ENCODE measurements at regions not wholly inside any gene's neighbourhood (a gene's known extent, or its start where the extent isn't known, plus 50 kb on each side); places are given as distances from the start of the nearest gene placed in this dataset.

DNA sequence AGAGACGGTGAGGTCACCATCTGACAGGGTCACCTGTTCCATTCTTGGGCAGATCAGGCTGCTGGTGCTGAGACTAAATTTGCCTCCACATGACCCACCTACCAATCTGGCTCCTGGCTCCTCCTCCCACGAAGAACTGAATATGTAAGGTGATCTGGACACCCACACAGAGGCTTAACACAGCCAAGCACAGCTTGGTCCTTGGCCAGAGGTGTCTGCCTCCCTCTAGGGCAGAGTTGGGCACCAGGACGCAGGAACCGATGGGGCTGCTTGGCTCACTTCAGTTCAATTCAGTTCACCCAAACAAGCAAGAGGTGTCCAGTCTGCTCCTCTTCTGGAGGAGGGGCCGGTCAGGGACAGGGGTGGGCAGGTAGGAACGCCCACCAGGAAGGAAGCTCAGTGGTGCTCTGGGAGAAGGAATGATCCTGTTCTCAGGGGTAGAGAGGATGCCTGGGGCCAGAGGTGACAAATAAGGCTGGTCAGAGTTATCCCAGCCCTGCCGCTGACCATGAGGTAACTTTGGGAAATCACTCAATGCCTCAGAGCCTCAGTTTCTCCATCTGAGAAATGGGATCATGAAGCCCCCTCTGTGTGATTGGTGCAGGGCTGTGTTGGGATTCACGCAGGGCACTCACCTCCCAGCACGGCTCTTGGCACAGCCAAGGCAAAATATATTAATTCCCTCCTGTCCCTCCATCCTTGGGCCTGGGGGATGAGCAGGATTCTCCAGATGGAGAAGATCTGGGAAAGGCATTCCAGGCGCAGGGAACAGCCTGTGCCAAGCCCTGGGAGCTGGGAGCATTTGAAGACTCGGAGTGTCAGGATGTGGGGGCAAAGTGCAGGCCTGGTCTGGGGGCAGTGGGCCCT is 284.5 kb downstream of the PTPRU start:
- no peak for DNase-seq

- no peak for DNase-seq
Measured at GRCh38 chr1:29519788-29520110, 283.4 kb downstream of the PTPRU start.

DNA sequence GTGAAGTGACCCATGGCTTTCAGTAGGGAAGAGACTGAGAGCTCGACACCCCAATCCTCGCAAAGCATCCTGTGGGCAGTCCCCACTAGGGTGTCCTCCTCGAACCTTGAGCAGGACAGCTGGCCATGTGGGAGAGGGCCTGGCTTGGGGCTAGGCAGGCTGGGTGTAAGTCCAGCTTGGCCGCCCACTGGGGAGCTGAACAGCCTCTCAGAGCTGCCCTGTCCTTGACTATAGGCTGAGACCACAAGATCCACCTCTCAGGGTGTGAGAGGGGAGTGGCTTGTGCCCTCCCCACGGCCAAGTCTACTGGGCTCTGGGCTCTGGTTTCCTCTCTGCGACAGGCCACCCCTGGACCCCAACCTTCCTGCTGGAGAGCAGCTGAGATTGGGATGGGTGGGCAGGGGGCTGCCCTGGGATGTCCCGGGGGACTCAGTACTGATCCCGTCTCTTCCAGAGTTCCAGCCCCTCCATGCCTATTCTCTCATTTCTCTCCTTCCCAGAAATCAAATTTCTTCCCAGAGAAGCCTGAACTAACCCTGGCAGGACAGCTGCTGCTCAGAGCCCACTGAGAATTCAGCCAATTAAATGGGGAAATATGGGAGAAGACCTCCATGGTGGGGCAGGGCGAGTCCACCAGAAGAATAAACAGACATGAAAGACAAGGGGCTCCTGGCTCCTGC is 282.9 kb downstream of the PTPRU start:
- DNase-seq, result no peak

- DNase-seq, result no peak
Measured at GRCh38 chr1:29518183-29518835, 282.0 kb downstream of the PTPRU start.

DNA sequence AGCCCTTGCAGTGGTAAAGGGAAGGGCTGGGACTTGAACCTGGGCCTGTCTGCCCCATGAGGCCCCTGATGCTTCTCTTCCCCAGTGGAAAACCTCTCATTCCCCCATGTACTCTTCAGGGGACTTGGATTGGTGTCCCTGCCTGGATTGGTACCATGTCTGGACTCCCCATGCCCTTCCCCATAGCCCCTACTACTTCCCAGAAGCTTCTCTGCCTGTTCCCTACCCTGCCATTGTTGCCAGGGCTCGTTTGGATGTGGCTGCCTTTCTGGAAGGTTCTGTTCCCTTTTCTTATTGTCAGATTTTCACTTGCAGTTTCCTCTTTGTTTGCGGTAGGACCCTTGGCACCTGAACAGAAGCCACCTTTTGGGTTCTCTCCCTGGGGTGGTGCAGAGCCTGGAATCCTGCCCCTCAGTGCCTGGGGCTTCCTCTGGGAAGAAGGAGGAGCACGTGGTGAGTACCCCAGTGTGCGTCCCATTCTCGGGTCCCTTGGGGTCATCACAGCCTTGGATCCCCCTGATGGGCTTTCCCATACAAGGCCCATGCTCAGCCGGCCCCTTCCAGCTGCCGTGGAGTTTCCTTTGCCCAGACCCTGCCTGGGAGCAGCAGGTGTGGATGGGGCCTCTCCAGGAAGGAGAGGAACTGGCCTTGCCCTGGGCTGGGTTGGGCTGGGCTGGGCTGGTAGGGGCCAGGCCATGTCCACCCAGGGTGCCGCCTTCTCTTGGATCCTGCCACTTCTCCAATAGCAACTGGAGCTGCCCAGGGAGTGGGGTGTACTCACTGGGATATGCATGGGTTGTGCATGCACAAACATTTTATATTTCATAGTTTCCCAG is 281.1 kb downstream of the PTPRU start:
- DNase-seq, result no peak

- DNase-seq, result no peak
Measured at GRCh38 chr1:29516063-29516820, 279.9 kb downstream of the PTPRU start.

DNA sequence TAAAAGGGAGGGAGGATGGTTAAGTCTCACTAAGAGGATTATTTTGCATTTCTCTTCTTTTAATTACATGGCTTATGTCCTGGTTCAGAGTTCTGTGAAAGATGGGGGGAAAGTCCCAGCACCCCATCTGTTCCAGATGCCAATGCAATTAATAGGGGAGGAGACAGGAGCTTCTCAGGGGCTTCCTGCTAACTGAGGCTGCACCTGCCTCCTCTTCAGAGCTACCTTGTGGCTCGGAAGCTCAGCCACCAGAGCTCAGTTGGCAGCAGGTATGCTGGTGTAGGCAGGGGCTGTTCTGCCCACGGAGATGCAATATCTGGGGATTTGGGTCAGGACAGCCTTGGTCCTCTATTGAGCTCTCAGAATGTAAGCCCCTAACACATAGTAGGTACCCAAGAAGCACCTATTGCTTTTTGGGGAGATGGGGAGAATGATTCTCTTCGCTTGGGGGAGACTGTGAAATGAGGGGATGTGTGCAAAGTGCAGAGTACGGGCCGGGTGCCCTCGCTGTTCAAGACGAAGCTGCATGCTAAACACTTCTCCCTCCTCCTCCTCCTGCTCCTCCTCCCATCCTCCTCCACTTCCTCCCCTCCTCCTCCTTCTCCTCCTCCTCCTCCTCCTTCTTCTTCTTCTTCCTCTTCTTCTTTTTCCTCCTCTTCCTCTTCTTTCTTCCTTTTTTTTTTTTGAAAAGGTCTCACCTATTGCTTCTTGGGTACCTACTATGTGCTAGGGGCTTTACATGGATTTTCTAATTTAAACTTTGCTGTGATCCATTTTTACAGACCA is 279.0 kb downstream of the PTPRU start:
- DNase-seq, result no peak

DNA sequence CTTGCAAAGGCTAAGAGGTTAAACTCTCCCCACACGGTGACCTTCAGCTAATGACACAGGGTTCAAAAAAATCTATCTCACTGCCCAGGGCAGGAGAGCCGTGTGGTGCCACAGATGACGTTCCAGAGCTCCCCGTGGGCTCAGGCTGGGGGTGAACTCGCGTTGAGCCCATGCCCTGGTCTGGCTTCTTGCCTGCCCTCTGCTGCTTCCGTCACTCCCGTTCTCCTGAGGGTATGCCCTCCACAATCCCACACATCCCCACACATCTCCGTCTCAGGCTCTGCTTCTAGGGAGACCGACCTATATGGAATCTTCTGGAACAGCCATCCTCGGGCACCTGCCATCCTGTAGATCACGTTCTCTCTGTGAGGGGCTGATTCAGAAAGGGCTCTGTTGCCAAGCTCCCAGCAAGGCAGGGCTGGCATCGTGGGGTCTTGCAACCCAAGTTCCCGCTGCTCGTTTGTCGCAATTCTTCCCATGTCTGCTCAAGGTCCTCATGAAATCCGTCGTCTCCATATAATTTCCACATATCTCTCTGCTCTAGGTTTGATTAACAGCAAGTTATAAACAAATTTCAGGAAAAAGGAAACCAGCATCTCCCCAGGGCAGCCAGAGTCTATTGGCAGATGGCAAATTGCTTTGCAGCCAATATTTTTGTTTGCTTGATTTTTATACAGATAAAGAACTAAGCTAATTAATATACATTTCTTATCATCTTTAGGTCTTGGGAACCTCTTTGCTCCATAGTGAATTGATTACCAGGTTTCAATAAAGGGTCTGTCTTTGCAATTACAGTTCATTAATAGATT is 278.2 kb downstream of the PTPRU start:
- DNase-seq, result no peak

GRCh38 chr1:29513357-29513756 is 277.0 kb downstream of the PTPRU start:
- no peak for DNase-seq

DNA sequence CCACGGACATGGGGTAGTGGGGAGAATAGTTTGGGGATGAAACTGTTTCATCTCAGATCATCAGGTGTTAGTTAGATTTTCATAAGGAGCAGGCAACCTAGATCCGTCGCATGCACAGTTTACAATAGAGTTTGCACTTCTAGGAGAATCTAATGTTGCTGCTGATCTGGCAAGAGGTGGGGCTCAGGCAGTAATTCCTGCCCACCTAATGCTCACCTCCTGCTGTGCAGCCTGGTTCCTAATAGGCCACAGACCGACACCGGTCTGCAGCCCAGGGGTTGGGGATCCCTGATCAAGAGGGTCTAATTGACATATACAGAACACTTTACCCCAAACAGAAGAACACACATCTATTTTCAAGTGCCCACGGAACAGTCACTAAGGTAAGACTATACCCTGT is 275.1 kb downstream of the PTPRU start:
- DNase-seq, result no peak

DNA sequence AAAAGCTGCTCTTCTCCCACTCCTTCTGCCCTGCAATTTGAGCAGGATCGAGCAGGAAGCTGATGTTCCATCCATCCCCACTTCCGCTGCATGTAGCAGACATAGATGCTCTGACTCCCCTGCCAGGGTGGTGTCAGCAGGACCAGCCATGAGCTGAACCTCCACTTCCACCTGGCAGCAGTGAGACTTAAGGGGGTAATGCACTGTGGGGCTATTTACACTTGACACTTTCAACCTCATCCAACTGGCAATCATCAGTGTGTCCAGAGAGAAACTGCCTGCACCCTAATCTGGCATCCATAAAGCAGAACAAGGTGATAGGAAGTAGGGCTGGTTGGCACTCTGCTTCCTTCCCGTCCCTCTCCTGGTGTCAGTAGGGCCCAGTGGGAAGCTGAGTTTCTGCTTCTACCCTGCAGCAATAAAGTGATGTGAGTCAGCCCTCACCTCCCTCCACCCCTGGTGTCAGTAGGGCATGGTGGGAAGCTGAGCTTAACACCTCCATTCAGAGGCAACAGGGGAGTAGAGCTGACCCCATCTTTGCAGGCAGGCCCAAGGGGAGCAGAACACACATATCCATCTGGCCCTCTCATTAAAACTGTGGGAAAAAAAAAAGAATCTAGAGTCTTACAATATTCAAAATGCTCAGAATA is 272.3 kb downstream of the PTPRU start:
- no peak for DNase-seq

DNA sequence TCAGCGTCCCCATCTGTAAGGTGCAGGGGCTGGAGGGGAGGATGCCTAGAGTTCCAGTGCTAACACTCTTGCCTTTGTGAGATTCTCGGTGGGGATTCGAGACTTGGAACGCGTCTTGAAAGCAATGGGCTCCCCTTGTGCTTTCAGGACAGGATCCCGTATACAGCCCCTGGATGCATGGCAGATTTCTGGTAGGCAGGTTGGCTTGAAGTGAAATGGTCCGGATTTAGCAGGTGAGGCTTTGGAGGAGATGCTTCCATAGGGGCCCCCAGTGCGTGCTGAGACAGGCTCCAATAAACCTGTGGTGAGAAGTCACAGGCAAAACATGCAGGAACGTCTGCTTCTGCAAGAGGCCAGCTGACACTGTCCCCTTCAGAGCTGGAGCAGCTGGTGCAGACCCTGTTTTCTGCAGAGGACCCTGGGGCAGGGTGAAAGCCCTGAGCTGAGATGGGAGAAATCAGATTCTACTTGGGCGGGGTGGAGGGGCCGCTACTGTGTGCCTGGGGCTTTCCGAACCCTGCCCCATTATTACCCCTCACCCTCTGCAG is 270.4 kb downstream of the PTPRU start:
- DNase-seq, result no peak

DNA sequence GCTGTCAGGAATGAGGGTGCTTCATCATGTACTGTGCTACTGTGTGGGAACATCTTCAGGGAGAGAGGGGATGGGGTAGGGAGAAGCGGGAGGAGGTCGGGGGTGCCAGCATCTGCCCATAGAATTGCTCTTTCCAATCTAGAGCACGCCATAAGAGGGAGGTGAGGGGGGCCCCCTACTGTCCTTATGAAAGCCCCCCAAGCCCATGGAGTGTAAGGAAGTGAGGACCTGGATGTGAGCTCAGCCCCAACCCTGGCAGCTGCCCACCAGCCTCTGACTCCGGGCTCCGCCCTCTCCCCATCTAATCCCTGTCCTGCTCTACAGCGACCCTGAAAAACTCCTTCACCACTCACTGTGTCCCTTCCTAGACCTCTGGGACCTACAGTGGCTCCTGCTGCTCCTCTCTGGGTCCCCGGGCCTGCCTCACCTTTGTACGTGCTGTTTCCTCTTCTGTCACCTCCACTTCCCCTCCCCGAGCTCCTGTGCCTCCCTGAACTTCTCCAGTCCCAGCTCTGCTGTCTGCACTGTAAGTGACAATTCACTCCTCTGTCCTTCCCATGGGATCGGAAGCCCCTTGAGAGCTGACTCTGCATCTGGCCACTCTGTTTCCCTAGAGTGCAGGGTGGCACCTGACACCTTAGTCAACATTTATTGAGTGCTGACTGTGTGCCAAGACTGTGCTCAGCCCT is 269.4 kb downstream of the PTPRU start:
- no peak for DNase-seq

GRCh38 chr1:29504709-29505410 is 268.5 kb downstream of the PTPRU start:
- DNase-seq, result no peak

DNA sequence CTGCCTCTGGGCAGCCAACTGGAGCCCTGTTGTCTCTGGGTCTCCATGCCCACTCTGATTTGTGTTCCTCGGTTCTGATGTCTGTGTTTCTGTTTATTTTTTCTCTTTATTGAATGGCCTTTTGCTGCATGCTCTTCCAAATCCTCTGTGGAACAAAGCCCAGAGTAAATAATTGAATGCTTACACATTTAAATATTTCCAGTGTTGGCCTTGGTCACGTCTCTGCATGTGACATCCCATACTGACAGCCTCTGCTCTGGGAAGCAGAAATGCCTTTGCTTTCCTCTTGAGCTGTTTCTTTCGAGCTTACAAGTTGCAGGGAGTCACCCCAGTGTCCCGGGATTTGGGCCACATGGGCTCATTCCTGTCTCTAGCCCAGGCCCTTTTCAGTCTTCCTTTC is 267.9 kb downstream of the PTPRU start:
- no peak for DNase-seq

DNA sequence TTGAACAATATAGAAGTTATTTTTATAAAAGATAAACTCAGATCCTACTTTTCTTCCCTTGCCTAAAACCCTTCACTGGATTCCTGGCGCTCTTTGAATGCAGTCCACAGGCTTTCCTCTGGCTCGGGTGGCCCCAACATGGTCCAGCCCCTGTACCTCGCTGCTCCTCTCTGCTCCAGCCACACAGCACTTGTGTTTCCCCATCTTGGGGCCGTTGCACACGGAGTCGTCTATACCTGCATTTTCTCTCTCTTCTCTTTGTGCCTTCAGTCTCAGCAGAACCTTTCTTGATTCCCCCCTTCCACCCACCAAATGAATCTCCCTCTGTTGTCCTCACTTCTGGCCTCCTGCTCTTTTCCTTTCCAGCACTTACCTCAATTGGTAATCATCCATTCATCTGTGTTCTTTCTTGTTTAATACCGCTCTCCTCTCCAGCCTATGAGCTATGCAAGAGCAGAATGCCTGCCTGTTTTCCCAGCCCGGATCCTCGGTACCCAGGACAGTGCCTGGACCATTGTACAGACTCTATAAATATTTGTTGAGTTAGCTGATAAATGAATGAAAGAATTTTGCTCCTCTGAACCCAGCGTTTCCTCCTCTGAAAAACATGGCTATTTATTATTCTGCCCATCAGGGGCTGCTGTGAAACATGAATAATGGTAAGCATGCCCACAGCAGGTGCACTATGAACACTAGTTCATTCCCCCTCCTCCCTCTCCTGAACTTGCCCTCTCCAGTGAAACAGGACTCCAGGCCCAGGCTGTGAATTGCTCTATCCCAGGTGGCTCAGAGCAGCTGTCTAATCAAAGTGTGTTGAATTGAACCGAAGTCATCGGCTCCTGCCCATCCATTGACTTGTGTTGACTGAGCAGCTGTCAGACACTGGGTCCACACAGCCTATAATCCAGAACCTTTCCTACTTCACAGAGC is 266.9 kb downstream of the PTPRU start:
- no peak for DNase-seq

DNA sequence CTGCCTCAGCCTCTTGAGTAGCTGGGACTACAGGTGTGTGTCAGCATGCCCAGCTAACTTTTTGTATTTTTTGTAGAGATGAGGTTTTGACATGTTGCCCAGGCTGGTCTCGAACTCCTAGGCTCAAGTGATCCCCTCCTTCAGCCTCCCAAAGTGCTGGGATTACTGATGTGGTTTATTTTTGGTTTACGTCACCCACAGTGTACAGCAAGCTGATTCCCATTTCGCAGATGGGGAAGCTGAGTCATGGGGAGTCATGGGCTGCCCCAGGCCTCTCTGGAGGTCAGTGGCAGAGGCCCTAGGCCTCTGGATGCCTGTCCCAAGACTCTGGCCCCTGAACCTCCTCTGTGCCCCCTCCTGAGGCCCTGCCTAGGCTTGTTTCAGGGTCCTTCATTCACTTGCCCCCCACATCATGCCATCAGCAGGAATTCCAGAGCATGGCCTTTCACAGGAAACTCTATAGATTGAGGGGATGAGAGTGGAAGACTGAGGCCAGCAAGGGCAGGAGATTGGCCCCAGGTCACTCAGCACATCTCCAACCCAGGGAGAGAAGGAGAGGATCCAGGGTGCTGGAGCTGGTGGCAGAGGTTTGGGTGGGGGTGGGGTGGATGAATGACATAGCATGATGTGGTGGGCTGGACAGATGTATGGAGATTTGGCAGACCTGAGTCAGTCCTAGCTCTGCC is 266.0 kb downstream of the PTPRU start:
- no peak for DNase-seq
